Stimulated activated CD8-positive, alpha-beta memory T cell treated with anti-CD3 and anti-CD28 coated beads, Interleukin-2, amount 100 ng/mL, for 48 hours (primary cell): ENCODE measurements at regions not wholly inside any gene's neighbourhood (a gene's known extent, or its start where the extent isn't known, plus 50 kb on each side); places are given as distances from the start of the nearest gene placed in this dataset.

Experiments used
- DNase-seq, 2 donors: peaks; one replicate each; pipeline ENCODE4 v3.0.0-alpha.2; 2020; ENCODE audit warnings: low read depth in 2 of 2

- no peak for DNase-seq
Measured at GRCh38 chr21:38885909-38886308, 80.2 kb downstream of the ETS2 start.

- DNase-seq: no peak
Measured at GRCh38 chr21:38884440-38884839, 78.7 kb downstream of the ETS2 start.

DNA sequence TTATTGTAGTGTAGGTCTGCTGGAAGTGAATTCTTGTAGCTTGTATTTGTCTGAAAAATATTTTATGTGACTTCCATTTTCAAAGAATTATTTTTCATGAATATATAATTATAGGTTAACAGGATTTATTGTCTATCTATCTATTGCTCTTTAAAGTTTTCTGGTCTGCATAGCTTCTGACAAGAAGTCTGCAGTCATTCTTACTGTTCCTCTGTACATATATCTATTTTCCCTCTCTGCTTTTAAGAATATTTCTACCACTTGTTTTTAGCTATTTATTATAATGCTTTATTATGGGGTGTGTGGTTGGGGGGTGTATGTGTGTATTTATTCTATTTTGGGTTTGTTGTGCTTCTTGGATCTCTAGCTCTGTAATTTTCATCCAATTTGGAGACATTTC is 77.4 kb downstream of the ETS2 start:
- DNase-seq: no peak

GRCh38 chr21:38881131-38881530 is 75.4 kb downstream of the ETS2 start:
- no peak for DNase-seq

GRCh38 chr21:38880577-38880966 is 74.8 kb downstream of the ETS2 start:
- DNase-seq: no peak

DNA sequence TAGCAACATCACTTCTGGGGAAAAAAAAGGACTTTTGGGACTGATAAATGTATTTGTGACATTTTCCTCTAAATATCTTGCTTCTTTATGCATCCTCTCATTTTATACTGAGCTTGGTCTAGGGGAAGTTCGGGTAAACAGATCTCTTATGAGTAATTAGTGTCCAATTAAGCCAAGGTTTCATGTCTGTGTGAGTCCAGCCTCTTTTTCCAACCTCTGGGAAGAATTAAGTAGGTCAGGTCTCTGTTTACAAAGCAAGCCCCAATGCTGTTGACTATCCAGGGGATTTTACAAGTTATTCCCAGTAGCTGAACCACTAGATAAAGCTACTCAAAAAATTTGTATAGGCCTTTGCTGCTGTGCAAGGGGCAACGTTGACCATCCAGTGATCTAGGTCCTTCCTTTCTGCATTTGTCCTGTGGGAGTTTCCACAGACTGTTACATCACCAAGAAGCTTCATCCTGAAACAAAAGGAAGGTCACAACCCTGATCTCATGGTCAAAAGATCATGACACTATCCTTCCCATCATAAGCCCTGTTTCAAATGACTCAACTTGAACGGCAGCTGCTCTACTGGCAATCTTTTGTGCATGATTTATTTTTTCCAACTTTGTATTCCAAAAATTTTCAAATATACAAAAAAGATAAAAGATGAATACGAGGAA is 74.3 kb downstream of the ETS2 start:
- DNase-seq: no peak

DNA sequence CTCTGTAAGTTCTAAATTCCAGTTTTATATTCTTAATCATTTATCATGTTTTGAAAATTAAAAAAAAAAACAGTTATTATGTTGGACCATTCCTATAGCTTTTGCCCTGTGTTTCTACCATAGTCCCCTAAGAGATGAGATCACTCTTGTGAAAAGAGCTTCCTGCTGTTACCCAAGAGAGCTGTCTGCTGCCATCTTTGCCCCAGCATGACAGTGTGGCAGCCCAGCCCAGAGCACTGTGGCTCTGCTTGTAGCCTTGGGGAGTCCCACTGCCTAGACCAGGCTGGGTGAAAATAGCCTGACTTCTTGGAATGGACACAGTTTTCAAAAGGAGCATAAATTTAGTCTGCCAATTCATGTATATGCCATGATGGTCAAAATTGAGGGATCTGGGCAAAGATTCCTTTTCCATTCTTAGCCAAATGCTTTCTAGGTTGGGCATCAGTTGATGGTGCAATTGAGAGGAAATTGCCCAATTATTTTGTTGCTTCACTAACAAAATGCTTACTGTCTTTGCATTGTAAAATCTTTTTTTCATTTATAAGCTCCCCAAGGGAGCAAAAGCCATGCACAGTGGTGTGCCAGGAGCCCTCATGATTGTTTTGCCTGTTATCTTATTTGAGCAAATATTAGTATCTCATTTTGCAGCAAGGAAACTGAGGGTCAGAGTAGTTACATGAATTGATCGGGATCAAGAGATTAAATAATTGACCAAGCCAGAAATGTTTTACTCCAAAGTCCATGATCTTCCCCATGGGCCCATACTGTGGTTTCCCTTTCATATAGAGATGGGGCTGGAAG is 72.8 kb downstream of the ETS2 start:
- DNase-seq: no peak

DNA sequence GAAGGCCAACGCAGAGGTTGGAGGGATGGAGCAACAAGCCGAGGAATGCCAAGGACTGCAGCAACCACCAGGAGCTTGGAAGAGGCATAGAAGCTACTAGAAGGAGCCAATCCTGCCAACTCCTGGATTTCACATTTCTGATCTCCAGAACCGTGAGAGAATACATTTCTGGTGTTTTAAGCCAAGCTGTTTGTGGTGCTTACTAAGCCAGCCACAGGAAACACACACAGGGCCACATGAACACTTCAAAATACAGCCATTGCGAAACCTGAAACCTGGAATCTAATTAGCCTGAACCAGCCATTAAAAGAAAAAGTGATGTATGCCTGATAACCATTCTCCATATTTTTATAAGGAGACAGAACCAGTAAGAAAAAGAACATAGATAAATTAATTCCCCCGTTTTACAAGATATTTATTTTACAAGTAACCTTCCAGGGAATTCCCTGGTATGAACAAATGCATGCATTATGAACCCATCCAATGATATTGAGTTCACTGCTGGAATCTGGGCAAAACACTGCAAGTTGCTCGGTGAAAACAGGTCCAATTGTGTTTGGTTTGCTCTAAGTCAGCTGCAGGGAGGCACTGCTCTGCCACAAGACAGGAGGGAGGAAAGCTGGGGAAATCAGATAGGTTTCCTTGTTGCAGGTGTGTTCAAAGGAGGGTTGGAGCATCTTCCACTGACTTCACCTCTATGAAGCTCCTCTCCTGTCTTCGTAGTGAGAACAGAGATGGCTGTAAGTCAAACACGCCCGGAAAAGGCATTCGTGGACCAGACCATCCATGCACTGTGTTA is 70.2 kb downstream of the ETS2 start:
- no peak for DNase-seq
